SK-N-SH (cell line): ENCODE measurements at regions not wholly inside any gene's neighbourhood (a gene's known extent, or its start where the extent isn't known, plus 50 kb on each side); places are given as distances from the start of the nearest gene placed in this dataset.

Source experiments
- CTCF ChIA-PET: fragments of 300-600, 350-600 bp; formaldehyde crosslinking; extraction: SDS; loops from one replicate; lab custom pipeline; 2021; lab: Yijun Ruan, JAX
- POLR2A ChIA-PET: fragments of 350-600 bp; sonication (Branson Sonifier 250); formaldehyde crosslinking; extraction: SDS; loops from one replicate; lab custom pipeline; 2020; ENCODE audit warnings: antibody characterized with exemption, inconsistent platforms; lab: Yijun Ruan, JAX
- DNase-seq: peaks from one replicate; pipeline ENCODE4 v3.0.0; 2012
- H2AFZ ChIP-seq: fragments of 200-600 bp; sonication (generic); 2 replicates; pipeline ENCODE4 v1.8.1; 2016; ENCODE audit warnings: antibody characterized with exemption, mild to moderate bottlenecking, low read depth
- H3F3A ChIP-seq: fragments of 200-600 bp; sonication (generic); replicated peaks from 2 replicates; pipeline ENCODE3; 2016; ENCODE audit warnings: antibody characterized with exemption, mild to moderate bottlenecking; ENCODE audit not compliant: insufficient read depth
- H3K27ac ChIP-seq, 2 experiments: fragments of 200-500 bp in 1 of 2; fragments of 200-600 bp in 1 of 2; sonication (Bioruptor generic) in 1 of 2; sonication (generic), shearing (Covaris generic) in 1 of 2; 2 replicates each; pipeline versions ENCODE4 v1.5.1 to v1.6.1; 2014 to 2016; ENCODE audit warnings: low read depth in 2 of 2, inconsistent platforms in 1 of 2, low read length in 1 of 2, mild to moderate bottlenecking in 1 of 2, mixed read lengths in 1 of 2
- H3K27me3 ChIP-seq: fragments of 200-600 bp; sonication (generic), shearing (Covaris generic); 2 replicates; pipeline ENCODE4 v1.6.1; 2016; ENCODE audit warnings: mixed run types; ENCODE audit not compliant: insufficient read depth
- H3K36me3 ChIP-seq, 2 experiments: fragments of 200-500 bp in 1 of 2; fragments of 200-600 bp in 1 of 2; sonication (Bioruptor generic) in 1 of 2; sonication (generic) in 1 of 2; replicated peaks in 1 of 2; 2 replicates each; pipeline versions ENCODE3 to v1.5.1; 2014 to 2016; ENCODE audit warnings: low read length in 1 of 2, mild to moderate bottlenecking in 1 of 2; ENCODE audit not compliant: insufficient read depth in 2 of 2, control insufficient read depth in 1 of 2
- H3K4me1 ChIP-seq, 2 experiments: fragments of 200-500 bp in 1 of 2; fragments of 200-600 bp in 1 of 2; sonication (Bioruptor generic) in 1 of 2; sonication (generic), shearing (Covaris generic) in 1 of 2; 2 replicates each; pipeline versions ENCODE4 v1.5.1 to v1.6.1; 2014 to 2016; ENCODE audit warnings: low read depth in 1 of 2, low read length in 1 of 2, mixed run types in 1 of 2; ENCODE audit not compliant: insufficient read depth in 2 of 2, control insufficient read depth in 1 of 2
- H3K4me2 ChIP-seq: fragments of 200-600 bp; sonication (generic), shearing (Covaris generic); 2 replicates; pipeline ENCODE4 v1.6.1; 2017; ENCODE audit warnings: mixed run types
- H3K4me3 ChIP-seq, 2 experiments: fragments of 200-500 bp in 1 of 2; fragments of 200-600 bp in 1 of 2; sonication (Bioruptor generic) in 1 of 2; sonication (generic), shearing (Covaris generic) in 1 of 2; 2 replicates each; pipeline versions ENCODE4 v1.5.1 to v1.8.1; 2014 to 2016; ENCODE audit warnings: low read depth in 2 of 2, inconsistent platforms in 1 of 2, low read length in 1 of 2, mild to moderate bottlenecking in 1 of 2, mixed read lengths in 1 of 2, moderate library complexity in 1 of 2
- H3K79me2 ChIP-seq: fragments of 200-600 bp; sonication (generic); 2 replicates; pipeline ENCODE4 v1.8.1; 2017; ENCODE audit warnings: mild to moderate bottlenecking; ENCODE audit not compliant: insufficient read depth
- H3K9ac ChIP-seq: fragments of 200-600 bp; sonication (generic); 2 replicates; pipeline ENCODE4 v1.6.1; 2017; ENCODE audit warnings: mixed run types
- H3K9me2 ChIP-seq: fragments of 200-600 bp; sonication (generic); 2 replicates; pipeline ENCODE4 v1.6.1; 2017; ENCODE audit warnings: mixed run types
- H3K9me3 ChIP-seq: fragments of 200-600 bp; sonication (generic); 2 replicates; pipeline ENCODE4 v1.6.1; 2017; ENCODE audit warnings: mixed run types, mild to moderate bottlenecking, moderate library complexity
- H4K20me1 ChIP-seq: fragments of 200-600 bp; sonication (generic); 2 replicates; pipeline ENCODE4 v1.6.1; 2017; ENCODE audit warnings: mild to moderate bottlenecking, mixed run types; ENCODE audit not compliant: insufficient read depth
- CTCF ChIP-seq: fragments of 200-600 bp; sonication (generic); IDR thresholded peaks from 2 replicates; pipeline ENCODE4 v1.6.1; 2017; ENCODE audit warnings: antibody characterized with exemption, mild to moderate bottlenecking, moderate library complexity
- EP300 ChIP-seq, 2 experiments: IDR thresholded peaks; 2 replicates each; pipeline versions ENCODE4 v1.4.0 to v1.6.1; 2012; ENCODE audit warnings: borderline replicate concordance in 1 of 2, low read depth in 1 of 2, low read length in 1 of 2
- FOSL2 ChIP-seq: IDR thresholded peaks from 2 replicates; pipeline ENCODE4 v1.4.0; 2012; ENCODE audit warnings: low read depth, mild to moderate bottlenecking, moderate library complexity, borderline replicate concordance
- IRF3 ChIP-seq: fragments of 150-350 bp; IDR thresholded peaks from 2 replicates; pipeline ENCODE4 v1.6.1; 2016; ENCODE audit warnings: mild to moderate bottlenecking, low read depth, low read length
- JUND ChIP-seq: IDR thresholded peaks from 2 replicates; pipeline ENCODE4 v1.4.0; 2012
- MEF2A ChIP-seq: IDR thresholded peaks from 2 replicates; pipeline ENCODE4 v1.4.0; 2012; ENCODE audit warnings: low read depth, borderline replicate concordance
- NFIC ChIP-seq: IDR thresholded peaks from 2 replicates; pipeline ENCODE4 v1.4.0; 2012; ENCODE audit warnings: borderline replicate concordance
- NRF1 ChIP-seq: IDR thresholded peaks from 2 replicates; pipeline ENCODE4 v1.6.1; 2012; ENCODE audit warnings: low read depth, mild to moderate bottlenecking, low read length
- PBX3 ChIP-seq: IDR thresholded peaks from 2 replicates; pipeline ENCODE4; 2012
- RCOR1 ChIP-seq: fragments of 150-350 bp; IDR thresholded peaks from 2 replicates; pipeline ENCODE4 v1.6.1; 2017; ENCODE audit warnings: antibody characterized with exemption, low read length
- RFX5 ChIP-seq: IDR thresholded peaks from 2 replicates; pipeline ENCODE4 v1.6.1; 2012; ENCODE audit warnings: mild to moderate bottlenecking, improper control_type of control experiment, low read length
- RXRA ChIP-seq: IDR thresholded peaks from 2 replicates; pipeline ENCODE4 v1.4.0; 2012; ENCODE audit warnings: low read depth, mild to moderate bottlenecking, borderline replicate concordance
- TCF12 ChIP-seq: IDR thresholded peaks from 2 replicates; pipeline ENCODE4 v1.4.0; 2012
- TEAD4 ChIP-seq: IDR thresholded peaks from 2 replicates; pipeline ENCODE4 v1.4.0; 2012; ENCODE audit warnings: mild to moderate bottlenecking, borderline replicate concordance; ENCODE audit not compliant: insufficient read depth
- USF1 ChIP-seq: IDR thresholded peaks from 2 replicates; pipeline ENCODE4 v1.4.0; 2012; ENCODE audit warnings: low read depth, borderline replicate concordance
- WGBS: methylation state at CpG from one replicate; pipeline ENCODE4 v1.1.6; 2017; ENCODE audit warnings: low lambda C conversion rate; 5-methylcytosine and 5-hydroxymethylcytosine counted together

- Histone ChIP-seq H2AFZ (no peak overlapping the region), H3K36me3 (no peaks in the 10 kb centered on the region), H3F3A (no peaks in the 10 kb centered on the region), H3K79me2 (no peaks in the 10 kb centered on the region), H3K9me3 (peaks cover 7% of the 10 kb centered on the region; the same call in 1 of the 2 replicates), H3K9me2 (no peaks in the 10 kb centered on the region), H4K20me1 (no peaks in the 10 kb centered on the region), H3K27ac (peak overlapping the region in 1 of 2 experiments; percentile 14; a peak in 1 of 4 replicates), H3K4me1 (peaks cover 0 to 5% of the 10 kb centered on the region in 2 experiments; a peak in 1 of 4 replicates), H3K4me3 (no peak overlapping the region), H3K27me3 (no peaks in the 10 kb centered on the region), H3K4me2 (no peak overlapping the region), H3K9ac (no peak overlapping the region)
- POLR2A ChIA-PET = no interaction called here
- no peak for TF ChIP-seq IRF3
- TF ChIP-seq USF1 = no peak
- TF ChIP-seq TEAD4 = peak; percentile 70; the same call in 1 of the 2 replicates
- peak; percentile 59 for TF ChIP-seq FOSL2
- no peak for TF ChIP-seq NRF1
- no peak for TF ChIP-seq RCOR1
- TF ChIP-seq EP300 (IDR thresholded peaks at IDR 0.05; ENCODE audit: borderline replicate concordance in 1 of 2, low read depth in 1 of 2, low read length in 1 of 2) = peak in 1 of 2 experiments; percentile 88; a peak in 2 of 4 replicates
- peak; percentile 72; the same call in 1 of the 2 replicates for TF ChIP-seq RXRA
- TF ChIP-seq CTCF = no peak
- no peak for TF ChIP-seq RFX5
- TF ChIP-seq NFIC = peak; percentile 76
- peak; percentile 19; the same call in 1 of the 2 replicates for TF ChIP-seq MEF2A
- peak; percentile 70 for TF ChIP-seq PBX3
- TF ChIP-seq JUND = peak; percentile 72
- TF ChIP-seq TCF12 = peak; percentile 80
- CTCF ChIA-PET = no interaction called here
- no peak for DNase-seq
- 22% methylated on average over 2 of the region's 2 CpGs for WGBS
These were observed 50.7 kb upstream of the TNFSF4 start for GRCh38 chr1:173257805-173258204.
